ENCODE measurements at regions not wholly inside any gene's neighbourhood (a gene's known extent, or its start where the extent isn't known, plus 50 kb on each side); places are given as distances from the start of the nearest gene placed in this dataset.

DNA sequence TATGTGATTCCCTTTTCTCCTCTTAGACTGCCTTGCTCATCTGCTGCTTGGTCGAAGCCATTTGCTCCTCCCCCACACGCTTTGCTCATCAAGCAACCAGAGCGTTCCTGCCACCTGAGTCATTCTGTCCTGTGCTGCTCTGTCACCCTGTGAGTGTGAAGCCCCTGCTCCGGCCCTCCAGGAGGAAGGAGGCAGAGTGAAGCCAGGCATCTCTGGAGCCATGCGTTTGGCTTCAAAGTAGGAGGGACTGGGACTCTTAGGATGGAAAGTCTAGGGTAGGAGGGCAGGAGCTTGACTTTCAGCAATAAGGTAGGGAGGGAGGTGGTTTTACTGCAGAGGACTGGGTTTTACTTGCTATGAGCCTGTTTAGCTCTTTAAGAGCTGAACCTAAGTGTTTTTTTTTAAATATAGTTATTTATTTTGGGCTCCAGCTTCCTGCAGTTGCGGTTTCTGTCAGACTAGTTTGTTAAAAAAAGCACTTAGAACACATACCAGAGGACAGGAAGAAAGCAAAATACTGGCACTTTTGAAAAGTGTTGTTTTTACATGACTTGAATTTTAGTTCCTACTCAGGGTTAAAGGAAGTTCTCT, 63.6 kb downstream of the SPINK2 start:
- peak in 20 of 58 donors; percentile 0 to 18 (median 4) for DNase-seq

- peak in 1 of 58 donors; percentile 2 for DNase-seq
These were observed 64.2 kb downstream of the SPINK2 start for GRCh38 chr4:56757261-56757746.

DNA sequence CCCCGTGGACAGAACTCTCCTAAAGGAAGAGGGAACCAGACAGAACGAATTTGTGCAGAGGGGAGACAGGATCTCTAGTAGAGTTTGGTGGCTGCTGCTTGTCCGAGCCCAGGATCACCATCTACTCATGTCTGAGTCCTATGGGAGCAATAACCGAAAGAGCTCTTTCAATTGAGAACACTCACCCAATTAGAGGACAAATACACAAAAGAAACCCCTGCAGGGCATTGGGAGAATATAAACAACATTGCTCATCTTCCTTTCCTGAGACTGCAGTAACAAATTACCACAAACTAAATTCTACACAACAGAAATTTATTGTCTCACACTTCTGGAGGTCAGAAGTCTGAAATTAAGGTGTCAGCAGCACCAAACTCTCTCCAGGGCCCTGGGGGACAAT, 65.6 kb downstream of the SPINK2 start:
- DNase-seq, result no peak

DNA sequence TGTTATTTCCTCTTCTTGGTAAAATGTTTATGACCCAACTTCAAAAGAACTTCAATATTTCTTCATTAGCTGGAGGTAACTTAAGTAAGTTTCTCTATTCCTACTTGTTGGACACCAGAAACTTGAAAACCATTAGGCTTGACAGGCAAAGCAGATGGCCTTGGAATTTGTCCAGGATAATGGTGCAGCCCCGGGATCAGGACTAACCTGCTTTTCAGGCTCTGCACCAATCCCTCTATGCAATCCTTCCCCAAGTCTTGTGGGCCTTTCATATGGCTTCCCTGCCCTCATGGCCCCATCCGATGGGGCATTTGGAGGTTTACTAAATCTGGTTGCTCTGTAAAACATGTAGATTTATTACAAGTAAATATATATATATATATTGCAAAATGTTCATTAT, 68.5 kb downstream of the SPINK2 start:
- DNase-seq, result no peak

GRCh38 chr4:56750231-56750630, 69.1 kb upstream of the HOPX start:
- no peak for DNase-seq

- DNase-seq, result no peak
These were observed 67.2 kb upstream of the HOPX start for GRCh38 chr4:56748271-56748670.

GRCh38 chr4:56746639-56747038, 65.5 kb upstream of the HOPX start:
- no peak for DNase-seq

DNA sequence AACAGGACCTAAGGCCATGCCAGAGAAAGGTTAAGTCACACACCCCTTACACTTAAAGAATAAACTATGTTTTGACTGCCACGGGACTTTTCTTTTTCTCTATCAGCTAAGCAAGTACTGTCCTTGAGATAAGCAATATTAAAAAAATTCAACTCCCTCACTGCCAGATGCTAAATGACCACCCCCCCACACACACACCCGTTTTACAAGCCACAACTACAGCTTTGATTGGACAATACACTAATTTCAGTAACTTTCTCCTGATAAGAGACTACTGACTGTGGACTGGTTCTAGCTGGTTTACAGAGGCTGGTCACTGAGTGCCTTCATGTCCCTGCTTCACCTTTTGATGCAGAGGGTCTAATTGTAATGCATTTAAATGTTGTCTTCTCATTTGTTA, 63.9 kb upstream of the HOPX start:
- DNase-seq, result no peak

DNA sequence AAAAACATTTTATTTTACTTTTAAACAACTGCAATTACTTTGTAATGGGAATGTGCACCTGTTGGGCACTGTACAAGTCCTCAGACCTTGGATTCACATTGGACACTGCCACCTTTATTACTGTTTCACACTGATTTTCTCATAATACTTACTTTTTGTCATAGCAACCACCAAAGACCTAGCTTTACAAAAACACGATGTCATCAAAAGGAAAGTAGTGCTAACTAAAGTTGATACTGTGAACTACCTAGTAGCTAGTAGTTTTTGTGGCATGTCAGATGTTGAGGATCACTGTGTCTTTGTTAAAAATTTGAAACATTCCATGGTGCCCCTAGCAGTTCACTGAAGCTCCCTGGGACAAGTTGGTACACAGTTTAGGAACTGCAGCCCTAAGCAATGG, 62.9 kb upstream of the HOPX start:
- DNase-seq, result no peak

- DNase-seq, result no peak
These were observed 62.5 kb upstream of the HOPX start for GRCh38 chr4:56743550-56743949.

GRCh38 chr4:56742080-56742871, 61.2 kb upstream of the HOPX start:
- no peak for DNase-seq

DNA sequence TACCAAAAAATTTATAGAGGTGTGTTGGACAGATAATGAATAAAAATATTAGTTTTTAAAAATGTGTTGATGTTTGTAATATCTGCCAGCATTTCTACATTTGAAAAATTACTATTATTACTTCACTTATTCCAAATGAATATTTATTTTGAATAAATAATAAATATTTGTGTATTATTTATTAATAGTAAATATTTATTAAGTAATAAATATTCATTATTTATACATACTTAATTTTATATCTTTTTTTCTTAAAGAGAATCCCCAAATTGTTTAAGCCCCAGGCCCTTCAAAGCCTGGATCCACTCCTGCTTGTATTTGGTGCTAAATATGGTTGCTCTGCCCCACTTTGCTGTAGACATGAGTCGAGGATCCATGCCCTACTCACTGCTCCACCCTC, 60.5 kb upstream of the HOPX start:
- DNase-seq, result no peak

GRCh38 chr4:56739066-56739777, 58.1 kb upstream of the HOPX start:
- DNase-seq, result no peak

GRCh38 chr4:56737666-56738065, 56.6 kb upstream of the HOPX start:
- DNase-seq, result no peak

GRCh38 chr4:56733352-56733751, 52.3 kb upstream of the HOPX start:
- no peak for DNase-seq

- no peak for DNase-seq
These were observed 51.2 kb upstream of the HOPX start for GRCh38 chr4:56732301-56732700.

DNA sequence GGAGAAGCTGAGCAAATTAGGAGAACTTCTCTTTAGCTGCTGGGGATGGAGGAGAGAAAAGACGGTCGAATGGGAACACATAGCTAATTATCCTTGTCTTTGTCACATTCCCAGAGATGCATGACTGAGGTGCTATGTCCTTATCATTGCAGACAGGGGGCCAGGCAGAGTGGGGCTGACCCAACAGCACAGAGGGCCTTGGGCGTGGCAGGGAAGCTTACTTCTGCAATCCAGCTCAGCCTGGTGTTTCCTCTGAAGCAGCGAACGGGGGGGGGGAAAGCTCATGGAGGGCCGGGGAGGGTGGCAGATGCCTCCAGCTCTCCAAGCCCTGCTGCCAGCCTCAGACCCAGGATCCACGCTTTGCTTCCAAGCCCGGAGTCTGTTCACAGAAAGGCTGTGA, 50.8 kb upstream of the HOPX start:
- DNase-seq, result peak in 2 of 58 donors; percentile 2 to 4
